LNCAP (cell line): ENCODE measurements at regions not wholly inside any gene's neighbourhood (a gene's known extent, or its start where the extent isn't known, plus 50 kb on each side); places are given as distances from the start of the nearest gene placed in this dataset.

Experiments used
- TF ChIP-seq, protein P1 (sequence below): fragments of 450-650 bp; IDR thresholded peaks from 2 replicates; pipeline ENCODE4 v1.5.1; 2017; ENCODE audit warnings: mild to moderate bottlenecking

DNA sequence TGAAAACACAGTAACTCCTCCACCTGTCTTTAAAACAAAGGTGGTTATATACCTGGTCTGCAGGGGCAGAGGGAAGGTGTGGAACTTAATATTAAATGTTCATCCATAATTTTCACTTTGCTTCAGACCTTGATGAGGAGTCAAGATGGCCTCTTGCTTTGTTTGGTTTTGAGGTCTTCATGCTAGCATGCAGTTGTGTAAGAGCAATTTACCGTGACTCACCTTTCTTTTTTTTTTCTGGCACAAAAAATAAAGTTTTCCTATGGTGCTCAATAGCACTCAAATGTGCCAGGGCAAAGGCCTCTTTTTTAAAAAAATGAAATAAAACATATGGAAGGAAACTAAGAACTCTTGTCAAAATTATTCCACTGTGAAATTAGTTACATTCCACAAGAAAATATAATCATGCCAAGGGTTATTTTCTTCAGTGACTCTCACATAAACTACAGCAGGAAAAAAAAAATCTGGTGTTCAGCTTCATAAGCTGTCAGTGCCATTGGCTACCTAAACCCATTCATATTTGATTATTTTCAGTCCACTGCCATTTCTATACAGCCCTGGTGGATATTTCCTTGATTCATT lies 128.2 kb downstream of the SLC7A11 start:
- TF ChIP-seq, protein P1, sequence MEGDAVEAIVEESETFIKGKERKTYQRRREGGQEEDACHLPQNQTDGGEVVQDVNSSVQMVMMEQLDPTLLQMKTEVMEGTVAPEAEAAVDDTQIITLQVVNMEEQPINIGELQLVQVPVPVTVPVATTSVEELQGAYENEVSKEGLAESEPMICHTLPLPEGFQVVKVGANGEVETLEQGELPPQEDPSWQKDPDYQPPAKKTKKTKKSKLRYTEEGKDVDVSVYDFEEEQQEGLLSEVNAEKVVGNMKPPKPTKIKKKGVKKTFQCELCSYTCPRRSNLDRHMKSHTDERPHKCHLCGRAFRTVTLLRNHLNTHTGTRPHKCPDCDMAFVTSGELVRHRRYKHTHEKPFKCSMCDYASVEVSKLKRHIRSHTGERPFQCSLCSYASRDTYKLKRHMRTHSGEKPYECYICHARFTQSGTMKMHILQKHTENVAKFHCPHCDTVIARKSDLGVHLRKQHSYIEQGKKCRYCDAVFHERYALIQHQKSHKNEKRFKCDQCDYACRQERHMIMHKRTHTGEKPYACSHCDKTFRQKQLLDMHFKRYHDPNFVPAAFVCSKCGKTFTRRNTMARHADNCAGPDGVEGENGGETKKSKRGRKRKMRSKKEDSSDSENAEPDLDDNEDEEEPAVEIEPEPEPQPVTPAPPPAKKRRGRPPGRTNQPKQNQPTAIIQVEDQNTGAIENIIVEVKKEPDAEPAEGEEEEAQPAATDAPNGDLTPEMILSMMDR: no peak

DNA sequence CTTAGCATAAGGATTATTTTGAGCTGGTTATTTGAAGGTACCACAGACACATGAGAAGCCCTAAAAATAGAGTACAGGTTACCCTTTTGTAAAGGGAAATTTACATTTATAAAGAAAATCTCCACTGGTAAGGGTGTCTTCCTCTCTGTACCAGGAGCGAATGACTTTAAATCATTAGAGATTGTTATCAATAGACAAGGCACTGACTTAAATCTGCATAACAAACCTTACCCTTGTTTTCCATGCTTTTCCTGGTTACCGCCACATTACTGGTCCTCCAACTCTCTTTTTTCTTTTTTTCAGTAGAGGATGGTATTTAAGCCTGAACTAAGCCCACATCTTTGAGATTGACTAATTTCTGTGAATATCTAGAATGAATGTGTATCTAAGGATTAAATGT lies 129.8 kb downstream of the SLC7A11 start:
- TF ChIP-seq, protein P1: no peak

DNA sequence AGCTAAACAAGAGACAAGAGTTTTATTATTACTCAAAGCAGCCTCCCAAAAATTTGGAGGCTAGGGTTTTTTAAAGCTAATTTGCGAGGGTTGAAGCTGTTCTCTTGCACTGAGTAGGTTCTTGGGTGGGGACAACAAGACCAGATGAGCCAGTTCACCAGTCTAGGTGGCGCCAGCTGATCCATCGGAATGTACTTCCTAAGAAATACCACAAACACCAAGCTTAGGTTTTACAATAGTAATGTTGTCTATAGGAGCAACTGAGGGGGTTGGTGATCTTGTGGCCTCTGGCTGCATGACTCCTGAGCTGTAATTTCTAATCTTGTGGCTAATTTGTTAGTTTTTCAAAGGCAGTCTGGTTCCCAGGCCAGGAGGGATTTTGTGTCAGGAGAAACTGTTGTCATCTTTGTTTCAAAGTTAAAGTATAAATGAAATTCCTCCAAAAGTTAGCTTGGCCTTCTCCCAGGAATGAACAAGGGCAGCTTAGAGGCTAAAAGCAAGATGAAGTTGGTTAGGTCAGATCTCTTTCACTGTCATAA lies 130.6 kb downstream of the SLC7A11 start:
- TF ChIP-seq, protein P1: no peak

DNA sequence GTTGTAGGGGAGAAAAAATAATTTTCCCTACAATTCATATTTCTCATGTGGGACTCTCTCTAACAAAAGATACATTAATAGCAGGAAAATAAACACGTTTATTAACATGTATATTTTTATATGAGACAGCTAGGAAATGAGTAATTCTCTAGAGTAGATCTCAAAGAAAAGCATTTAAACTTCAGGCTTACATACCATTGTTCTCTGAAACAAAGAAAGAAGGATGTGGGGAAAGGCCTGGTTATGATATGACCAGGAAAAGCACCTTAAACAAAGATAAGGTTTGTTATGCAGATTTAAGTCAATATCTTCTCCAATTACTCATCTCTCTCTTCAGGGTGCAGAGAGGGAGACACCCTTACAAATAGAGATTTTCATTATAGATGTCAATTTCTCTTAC lies 131.3 kb downstream of the SLC7A11 start:
- TF ChIP-seq, protein P1: no peak

DNA sequence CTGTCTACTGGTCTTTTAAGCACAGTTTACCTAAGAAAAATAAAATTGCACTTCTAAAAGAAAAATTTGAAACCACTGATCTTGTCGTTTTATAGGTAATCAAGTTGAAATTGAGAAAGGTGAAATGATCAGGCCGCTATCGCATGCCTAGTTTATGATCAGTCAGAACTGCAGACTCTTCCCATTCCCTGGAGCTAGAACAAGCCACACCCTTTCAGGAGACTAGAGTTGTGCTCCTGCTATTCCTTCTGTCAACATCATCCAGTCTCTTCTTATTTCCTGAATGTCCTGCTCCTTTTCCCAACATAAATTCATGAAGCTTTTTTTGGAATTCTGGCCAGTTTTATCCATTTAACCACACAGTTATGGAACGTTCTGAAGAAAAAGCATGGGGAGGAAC lies 135.1 kb downstream of the SLC7A11 start:
- TF ChIP-seq, protein P1: no peak

DNA sequence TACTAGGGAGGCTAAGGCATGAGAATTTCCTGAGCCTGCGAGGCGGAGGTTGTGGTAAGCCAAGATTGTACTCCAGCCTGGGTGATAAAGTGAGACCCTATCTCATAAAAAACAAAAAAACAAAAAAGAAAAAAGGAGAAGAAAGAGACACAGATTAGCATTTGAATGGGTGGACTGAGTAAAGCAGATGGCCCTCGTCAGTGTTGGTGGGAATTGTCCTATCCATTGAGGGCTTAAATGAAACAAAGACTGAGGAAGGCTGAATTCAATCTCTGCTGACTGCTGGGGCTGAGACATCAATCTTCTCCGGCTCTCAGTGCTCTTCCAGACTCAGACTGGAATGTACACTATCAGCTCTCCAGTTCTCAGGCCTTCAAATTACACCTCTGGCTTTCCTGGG lies 136.8 kb downstream of the SLC7A11 start:
- TF ChIP-seq, protein P1: no peak

DNA sequence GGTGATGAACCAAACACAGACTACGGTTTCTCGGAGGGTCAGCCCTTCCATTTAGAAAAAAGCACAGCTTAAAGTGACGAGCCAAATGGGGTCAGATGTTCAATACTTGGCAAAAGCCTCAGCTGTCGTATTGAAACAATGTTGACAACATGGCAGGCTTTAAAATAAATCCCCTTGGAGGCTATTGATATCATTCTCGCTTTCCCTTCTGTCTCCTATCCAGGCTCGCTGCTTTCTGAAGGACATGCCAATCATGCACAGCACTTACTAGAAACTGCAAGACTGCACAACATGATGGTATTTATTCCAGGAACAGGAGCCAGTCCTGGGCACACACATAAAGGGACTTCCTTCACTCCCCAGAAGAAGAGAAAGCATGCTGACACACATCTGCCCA lies 137.9 kb downstream of the SLC7A11 start:
- TF ChIP-seq, protein P1: no peak
